ENCODE measurements at regions not wholly inside any gene's neighbourhood (a gene's known extent, or its start where the extent isn't known, plus 50 kb on each side); places are given as distances from the start of the nearest gene placed in this dataset.

- Histone ChIP-seq H3K27ac (no peak overlapping the region), H3K36me3 (ENCODE audit: insufficient read depth) (no peaks in the 10 kb centered on the region), H3K4me3 (IDR thresholded peaks at IDR 0.05; ENCODE audit: insufficient read depth, low read depth, low read length) (no peak overlapping the region), H3K79me2 (ENCODE audit: insufficient read depth, low read depth) (no peaks in the 10 kb centered on the region), H4K20me1 (ENCODE audit: insufficient read depth) (no peaks in the 10 kb centered on the region), H3K4me1 (ENCODE audit: low read depth, poor library complexity, severe bottlenecking) (no peaks in the 10 kb centered on the region), H3K4me2 (no peak overlapping the region), H2AFZ (ENCODE audit: low read depth) (no peak overlapping the region), H3K9ac (no peak overlapping the region), H3K27me3 (ENCODE audit: insufficient read depth, low read depth) (no peaks in the 10 kb centered on the region)
- TF ChIP-seq CTCF (conservative IDR thresholded peaks at IDR 0.05; ENCODE audit: low read depth, low read length) = no peak
These were observed 478.5 kb upstream of the ID2 start for GRCh38 chr2:8203364-8203763.

- H2AFZ ChIP-seq (ENCODE audit: low read depth) = no peak overlapping the region
- no peak for TF ChIP-seq CTCF (conservative IDR thresholded peaks at IDR 0.05; ENCODE audit: low read depth, low read length)
These were observed 477.1 kb upstream of the ID2 start for GRCh38 chr2:8204711-8205110.

GRCh38 chr2:8209494-8209893, 472.4 kb upstream of the ID2 start:
- Histone ChIP-seq H3K79me2 (ENCODE audit: insufficient read depth, low read depth) (no peaks in the 10 kb centered on the region), H3K36me3 (ENCODE audit: insufficient read depth) (no peaks in the 10 kb centered on the region), H2AFZ (ENCODE audit: low read depth) (no peak overlapping the region), H3K27ac (no peak overlapping the region), H3K4me2 (no peak overlapping the region), H3K4me3 (IDR thresholded peaks at IDR 0.05; ENCODE audit: insufficient read depth, low read depth, low read length) (no peak overlapping the region), H3K4me1 (ENCODE audit: low read depth, poor library complexity, severe bottlenecking) (no peaks in the 10 kb centered on the region), H3K27me3 (ENCODE audit: insufficient read depth, low read depth) (no peaks in the 10 kb centered on the region), H3K9ac (no peak overlapping the region), H4K20me1 (ENCODE audit: insufficient read depth) (no peaks in the 10 kb centered on the region)
- TF ChIP-seq CTCF (conservative IDR thresholded peaks at IDR 0.05; ENCODE audit: low read depth, low read length) = no peak

More at GRCh38 chr2:8204711-8205110, 477.1 kb upstream of the ID2 start:
- no peak overlapping the region for H3K4me2 ChIP-seq
- H3K4me1 ChIP-seq (ENCODE audit: low read depth, poor library complexity, severe bottlenecking) = no peaks in the 10 kb centered on the region
- H3K4me3 ChIP-seq (IDR thresholded peaks at IDR 0.05; ENCODE audit: insufficient read depth, low read depth, low read length) = no peak overlapping the region
- H3K27ac ChIP-seq = no peak overlapping the region
- no peak overlapping the region for H3K9ac ChIP-seq
- H3K27me3 ChIP-seq (ENCODE audit: insufficient read depth, low read depth) = no peaks in the 10 kb centered on the region
- no peaks in the 10 kb centered on the region for H4K20me1 ChIP-seq (ENCODE audit: insufficient read depth)
- no peaks in the 10 kb centered on the region for H3K79me2 ChIP-seq (ENCODE audit: insufficient read depth, low read depth)
- H3K36me3 ChIP-seq (ENCODE audit: insufficient read depth) = no peaks in the 10 kb centered on the region

GRCh38 chr2:8211384-8211783, 470.5 kb upstream of the ID2 start:
- no peaks in the 10 kb centered on the region for H4K20me1 ChIP-seq (ENCODE audit: insufficient read depth)
- H3K27ac ChIP-seq = no peak overlapping the region
- H3K36me3 ChIP-seq (ENCODE audit: insufficient read depth) = no peaks in the 10 kb centered on the region
- H3K79me2 ChIP-seq (ENCODE audit: insufficient read depth, low read depth) = no peaks in the 10 kb centered on the region
- H3K27me3 ChIP-seq (ENCODE audit: insufficient read depth, low read depth) = no peaks in the 10 kb centered on the region
- H3K4me1 ChIP-seq (ENCODE audit: low read depth, poor library complexity, severe bottlenecking) = no peaks in the 10 kb centered on the region
- H3K9ac ChIP-seq = no peak overlapping the region
- H3K4me3 ChIP-seq (IDR thresholded peaks at IDR 0.05; ENCODE audit: insufficient read depth, low read depth, low read length) = no peak overlapping the region
- no peak for TF ChIP-seq CTCF (conservative IDR thresholded peaks at IDR 0.05; ENCODE audit: low read depth, low read length)
- H3K4me2 ChIP-seq = no peak overlapping the region
- H2AFZ ChIP-seq (ENCODE audit: low read depth) = no peak overlapping the region

Data from KMS-11 (cell line).